Left ventricle myocardium inferior (tissue), 1 donor: ENCODE measurements at regions not wholly inside any gene's neighbourhood (a gene's known extent, or its start where the extent isn't known, plus 50 kb on each side); places are given as distances from the start of the nearest gene placed in this dataset.
"Not testable (repeated sequence)": the region's sequence is repeated elsewhere in the genome, so short reads cannot be mapped to it uniquely, and the experiment has no call there.

Experiments
- DNase-seq: peaks from one replicate; pipeline ENCODE4 v3.0.0-alpha.2; 2020
- H3K27ac ChIP-seq: fragments of 200-600 bp; replicated peaks from 2 replicates; pipeline ENCODE4 v1.8.0; 2021
- H3K27me3 ChIP-seq: fragments of 200-600 bp; 2 replicates; pipeline ENCODE4 v1.8.0; 2021; ENCODE audit warnings: low read depth
- H3K36me3 ChIP-seq: fragments of 200-600 bp; 2 replicates; pipeline ENCODE4 v1.8.0; 2021
- H3K4me1 ChIP-seq: fragments of 200-600 bp; 2 replicates; pipeline ENCODE4 v1.8.0; 2021
- H3K4me3 ChIP-seq: fragments of 200-600 bp; 2 replicates; pipeline ENCODE4 v1.8.0; 2021; ENCODE audit warnings: mild to moderate bottlenecking, moderate library complexity
- H3K9me3 ChIP-seq: fragments of 200-600 bp; replicated peaks from 2 replicates; pipeline ENCODE4 v1.8.0; 2021
- intact Hi-C: fragments of 100-400 bp; cut with micrococcal nuclease; formaldehyde crosslinking; loops from one replicate; pipeline ENCODE4 v1.11.0; 2022
- TF ChIP-seq, protein P1 (sequence below): fragments of 200-600 bp; IDR thresholded peaks from 2 replicates; pipeline ENCODE4 v1.8.0; 2021; ENCODE audit warnings: antibody characterized with exemption, mild to moderate bottlenecking, borderline replicate concordance
- donor health status: DM: no; HTN: yes; CAD: no; lungs with severe emphysema.

DNA sequence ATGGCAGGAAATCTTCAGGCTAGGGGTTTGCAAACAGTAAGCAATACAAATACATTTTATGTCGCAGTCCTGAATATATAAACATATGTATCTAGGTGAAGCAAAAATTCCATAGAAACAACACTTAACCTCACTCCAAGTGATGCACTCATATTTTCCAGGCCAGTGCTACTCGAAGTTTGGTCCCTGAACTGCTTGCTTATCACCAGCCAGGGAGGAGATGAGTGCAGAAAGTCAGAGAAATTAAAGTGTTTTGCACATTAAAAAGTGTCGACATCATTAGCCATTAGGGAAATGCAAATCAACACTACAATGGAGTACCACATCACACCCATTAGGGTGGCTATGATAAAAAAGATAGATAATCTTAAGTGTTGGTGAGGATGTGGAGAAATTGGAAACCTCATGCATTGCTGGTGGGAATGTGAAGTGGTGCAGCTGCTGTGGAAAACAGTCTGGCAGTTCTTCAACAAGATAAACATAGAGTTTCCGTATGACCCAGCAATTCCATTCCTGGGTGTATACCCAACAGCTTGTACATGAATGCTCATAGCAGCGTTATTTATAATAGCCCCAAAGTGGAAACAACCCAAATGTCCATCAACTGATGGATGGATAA, 70.5 kb upstream of the CSF1 start:
- DNase-seq = no peak
- Histone ChIP-seq H3K27ac (no peak overlapping the region), H3K4me1 (peaks cover 12% of the 10 kb centered on the region), H3K9me3 (peaks cover 12% of the 10 kb centered on the region), H3K4me3 (no peak overlapping the region), H3K36me3 (no peaks in the 10 kb centered on the region), H3K27me3 (no peaks in the 10 kb centered on the region)
- TF ChIP-seq, protein P1, sequence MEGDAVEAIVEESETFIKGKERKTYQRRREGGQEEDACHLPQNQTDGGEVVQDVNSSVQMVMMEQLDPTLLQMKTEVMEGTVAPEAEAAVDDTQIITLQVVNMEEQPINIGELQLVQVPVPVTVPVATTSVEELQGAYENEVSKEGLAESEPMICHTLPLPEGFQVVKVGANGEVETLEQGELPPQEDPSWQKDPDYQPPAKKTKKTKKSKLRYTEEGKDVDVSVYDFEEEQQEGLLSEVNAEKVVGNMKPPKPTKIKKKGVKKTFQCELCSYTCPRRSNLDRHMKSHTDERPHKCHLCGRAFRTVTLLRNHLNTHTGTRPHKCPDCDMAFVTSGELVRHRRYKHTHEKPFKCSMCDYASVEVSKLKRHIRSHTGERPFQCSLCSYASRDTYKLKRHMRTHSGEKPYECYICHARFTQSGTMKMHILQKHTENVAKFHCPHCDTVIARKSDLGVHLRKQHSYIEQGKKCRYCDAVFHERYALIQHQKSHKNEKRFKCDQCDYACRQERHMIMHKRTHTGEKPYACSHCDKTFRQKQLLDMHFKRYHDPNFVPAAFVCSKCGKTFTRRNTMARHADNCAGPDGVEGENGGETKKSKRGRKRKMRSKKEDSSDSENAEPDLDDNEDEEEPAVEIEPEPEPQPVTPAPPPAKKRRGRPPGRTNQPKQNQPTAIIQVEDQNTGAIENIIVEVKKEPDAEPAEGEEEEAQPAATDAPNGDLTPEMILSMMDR = no peak
- intact Hi-C loops = no loop called here

DNA sequence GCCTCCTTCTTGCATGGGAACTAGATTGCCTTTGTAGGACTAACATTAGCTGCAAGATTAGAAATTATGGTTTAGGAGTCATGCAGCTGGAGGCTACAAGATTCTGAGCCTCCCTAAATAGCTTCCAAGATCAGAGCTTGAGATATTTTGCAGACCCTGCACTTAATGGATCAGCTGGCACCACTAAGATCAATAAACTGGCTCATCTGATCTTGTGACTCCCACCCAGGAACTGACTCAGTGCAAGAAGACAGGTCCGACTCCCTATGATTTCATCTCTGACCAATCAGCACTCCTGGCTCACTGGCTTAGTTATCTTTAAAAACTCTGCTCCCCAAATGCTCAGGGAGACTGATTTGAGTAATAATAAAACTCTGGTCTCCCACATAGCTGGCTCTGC, 71.4 kb upstream of the CSF1 start:
- Histone ChIP-seq H3K4me1 (peaks cover 12% of the 10 kb centered on the region), H3K9me3 (peaks cover 12% of the 10 kb centered on the region)
- H3K4me3 ChIP-seq, intact Hi-C loops, H3K27ac ChIP-seq, H3K36me3 ChIP-seq, H3K27me3 ChIP-seq, DNase-seq: not testable (repeated sequence)

DNA sequence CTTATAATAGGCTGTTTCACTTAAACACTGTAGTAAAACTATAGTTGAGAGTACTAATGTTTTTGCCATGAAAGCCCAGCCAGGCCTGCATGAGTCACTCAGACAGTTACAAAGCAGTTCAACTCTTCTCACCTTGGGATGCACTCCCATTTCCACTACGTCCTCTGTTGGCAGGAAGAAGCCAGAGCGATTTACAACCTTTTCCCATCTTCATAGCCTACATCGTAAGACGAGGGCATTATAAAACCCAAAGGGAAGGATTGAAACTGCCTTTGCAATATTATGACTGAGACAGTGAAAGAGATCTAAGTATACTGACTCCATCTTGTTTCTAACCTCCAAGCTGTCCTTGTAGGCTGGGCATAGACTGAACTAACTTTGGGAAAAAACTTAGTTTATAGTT, 71.8 kb upstream of the CSF1 start:
- H3K4me3 ChIP-seq = no peak overlapping the region
- H3K27me3 ChIP-seq = no peaks in the 10 kb centered on the region
- peaks cover 12% of the 10 kb centered on the region for H3K4me1 ChIP-seq
- peaks cover 12% of the 10 kb centered on the region for H3K9me3 ChIP-seq
- intact Hi-C loops = no loop called here
- TF ChIP-seq, protein P1 = no peak
- no peaks in the 10 kb centered on the region for H3K36me3 ChIP-seq
- no peak overlapping the region for H3K27ac ChIP-seq
- DNase-seq = no peak

DNA sequence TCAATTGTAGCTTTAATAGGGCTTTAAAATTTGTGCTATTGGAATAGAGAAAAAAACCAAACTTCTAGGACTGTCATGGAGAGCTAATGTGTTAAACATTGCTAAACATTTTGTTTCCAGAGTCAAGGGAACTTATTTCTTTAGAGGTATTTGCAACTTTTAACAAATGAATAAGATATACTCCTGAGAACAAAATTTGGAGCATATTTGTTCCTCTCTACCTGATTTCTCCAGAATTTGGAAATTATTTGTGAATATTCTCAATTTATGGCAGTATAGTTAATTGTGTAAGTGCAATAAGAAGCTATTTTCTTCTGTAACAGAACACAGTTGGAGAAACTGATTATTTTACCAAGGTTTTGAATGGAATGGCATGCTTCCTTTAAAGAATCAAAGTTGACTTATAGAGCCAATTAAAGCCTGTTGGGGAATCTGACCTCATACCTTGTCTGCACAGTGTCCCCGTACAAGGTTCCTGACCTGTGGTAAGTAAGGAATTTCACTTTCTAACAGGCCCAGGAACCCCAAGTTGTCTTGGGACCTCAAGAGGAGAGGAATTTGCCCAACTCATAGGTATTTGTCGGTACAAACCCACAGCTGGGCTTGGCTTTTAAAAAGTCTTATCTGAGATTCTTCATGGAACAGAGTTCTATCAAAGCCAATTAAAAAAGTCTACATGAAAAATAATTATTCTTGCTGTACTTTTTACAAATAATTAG, 72.6 kb upstream of the CSF1 start:
- no peak for DNase-seq
- Histone ChIP-seq H3K27me3 (no peaks in the 10 kb centered on the region), H3K9me3 (peaks cover 12% of the 10 kb centered on the region), H3K27ac (no peak overlapping the region), H3K36me3 (no peaks in the 10 kb centered on the region), H3K4me1 (peaks cover 12% of the 10 kb centered on the region), H3K4me3 (no peak overlapping the region)
- TF ChIP-seq, protein P1 = no peak
- intact Hi-C loops = no loop called here

DNA sequence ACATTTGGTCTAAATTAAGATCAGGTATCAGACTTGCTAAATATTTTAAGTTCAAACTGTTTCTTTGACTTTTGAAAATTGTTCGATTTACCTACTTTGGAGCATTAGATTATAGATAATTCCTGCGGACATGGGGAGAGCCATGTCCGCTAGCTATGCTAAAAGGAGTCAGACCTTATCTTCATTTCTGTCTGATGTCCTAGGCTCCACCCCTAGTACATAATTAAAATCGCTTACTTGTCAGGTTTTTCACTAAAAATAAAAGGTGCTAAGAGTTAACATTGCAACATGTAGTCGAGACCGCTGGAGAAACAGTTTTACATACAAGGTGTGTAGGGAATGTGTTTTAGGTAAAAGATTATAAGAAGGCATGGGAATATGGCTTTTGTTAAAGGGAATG, 71.9 kb upstream of the EPS8L3 start:
- Histone ChIP-seq H3K9me3 (peaks cover 12% of the 10 kb centered on the region), H3K4me1 (peaks cover 11% of the 10 kb centered on the region)
- DNase-seq, intact Hi-C loops, H3K4me3 ChIP-seq, H3K27me3 ChIP-seq, H3K36me3 ChIP-seq, H3K27ac ChIP-seq: not testable (repeated sequence)

DNA sequence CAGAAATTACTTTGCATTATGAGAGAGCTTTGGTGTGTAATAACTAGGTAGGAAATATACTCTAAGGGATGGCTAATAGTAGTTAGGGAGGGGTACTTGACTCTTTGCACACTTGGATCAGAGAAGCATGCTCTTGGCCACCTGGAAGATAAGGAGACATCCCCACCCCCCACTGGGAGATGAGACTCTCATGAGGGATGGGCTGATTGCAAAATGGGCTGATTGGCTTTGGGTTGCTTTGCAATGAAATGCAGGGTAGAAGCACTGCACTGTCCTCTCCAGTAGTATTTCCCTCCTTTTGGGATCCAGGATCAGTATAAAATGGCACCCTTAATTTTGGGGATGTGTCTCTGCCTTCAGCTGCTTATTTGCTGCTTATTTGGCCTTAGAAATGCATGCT, 71.2 kb upstream of the EPS8L3 start:
- no peak for DNase-seq
- no peaks in the 10 kb centered on the region for H3K27me3 ChIP-seq
- no peaks in the 10 kb centered on the region for H3K36me3 ChIP-seq
- H3K4me1 ChIP-seq = peaks cover 4% of the 10 kb centered on the region
- no peak overlapping the region for H3K27ac ChIP-seq
- no peak overlapping the region for H3K4me3 ChIP-seq
- intact Hi-C loops = no loop called here
- H3K9me3 ChIP-seq = peaks cover 12% of the 10 kb centered on the region
- TF ChIP-seq, protein P1 = no peak
